GM19025 (cell line): ENCODE measurements at regions not wholly inside any gene's neighbourhood (a gene's known extent, or its start where the extent isn't known, plus 50 kb on each side); places are given as distances from the start of the nearest gene placed in this dataset.
"Not testable (repeated sequence)": the region's sequence is repeated elsewhere in the genome, so short reads cannot be mapped to it uniquely, and the experiment has no call there.

Experiments
- ATAC-seq: cut with Tn5 transposase; IDR thresholded peaks from one replicate; pipeline ENCODE4 v1.9.1; 2021; ENCODE audit warnings: mild to moderate bottlenecking, low read depth, moderate library complexity; ENCODE audit not compliant: unreplicated experiment

DNA sequence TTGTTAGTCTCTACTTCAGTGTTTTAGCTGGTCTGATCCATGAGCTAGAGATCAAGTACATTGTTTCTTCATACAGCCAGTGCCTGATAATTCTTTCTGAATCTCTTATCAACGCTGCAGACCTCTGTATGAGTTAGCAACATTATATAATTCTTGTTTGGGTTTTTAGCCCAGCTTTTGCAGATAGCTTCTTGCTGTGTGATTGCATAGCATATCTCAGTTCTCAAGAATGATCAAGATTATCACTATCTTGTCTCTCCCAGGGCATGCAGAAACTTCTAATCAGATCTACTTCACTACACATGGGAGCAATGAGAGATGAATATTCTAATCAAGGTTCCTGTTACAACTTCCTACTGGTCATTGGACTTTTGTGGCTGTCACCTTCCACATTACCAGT lies 158.3 kb downstream of the FAM174A start:
- no peak for ATAC-seq

DNA sequence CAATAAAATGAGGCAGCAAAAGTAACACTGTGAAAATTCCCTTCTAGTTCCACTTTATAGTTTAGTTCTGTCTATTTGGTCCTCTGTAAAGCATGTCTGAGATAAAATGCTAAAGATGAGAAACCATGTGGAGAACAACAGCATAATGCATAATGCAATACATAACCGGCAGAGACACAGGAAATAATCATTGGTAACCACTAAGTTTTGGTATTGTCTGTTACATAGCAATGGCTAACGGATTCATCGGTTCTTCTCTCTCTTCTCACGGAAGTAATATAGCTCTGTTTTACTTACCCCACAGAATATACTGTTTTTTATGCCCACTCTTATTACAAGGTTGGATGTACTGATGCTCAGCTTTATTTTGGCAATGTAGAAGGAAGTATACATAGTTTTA lies 158.9 kb downstream of the FAM174A start:
- peak; percentile 52 for ATAC-seq

DNA sequence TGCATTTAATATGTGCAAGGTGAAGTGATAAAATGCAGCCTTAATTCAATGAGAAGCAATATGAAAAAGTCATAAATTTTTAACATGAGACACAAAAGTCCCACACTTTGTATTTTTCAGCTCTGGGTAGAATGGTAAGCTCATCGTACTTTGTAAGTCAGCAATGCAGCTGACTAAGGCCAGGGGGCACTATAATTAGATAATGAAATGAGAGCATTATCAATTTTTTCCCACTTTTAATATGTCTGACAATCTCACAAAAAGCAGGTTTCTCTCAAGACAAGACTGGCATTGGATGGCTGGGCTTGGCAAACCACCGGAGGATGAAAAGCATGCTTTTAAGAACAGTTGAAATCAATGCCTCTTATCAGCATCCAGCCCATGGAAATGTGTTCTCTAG lies 162.8 kb downstream of the FAM174A start:
- no peak for ATAC-seq

DNA sequence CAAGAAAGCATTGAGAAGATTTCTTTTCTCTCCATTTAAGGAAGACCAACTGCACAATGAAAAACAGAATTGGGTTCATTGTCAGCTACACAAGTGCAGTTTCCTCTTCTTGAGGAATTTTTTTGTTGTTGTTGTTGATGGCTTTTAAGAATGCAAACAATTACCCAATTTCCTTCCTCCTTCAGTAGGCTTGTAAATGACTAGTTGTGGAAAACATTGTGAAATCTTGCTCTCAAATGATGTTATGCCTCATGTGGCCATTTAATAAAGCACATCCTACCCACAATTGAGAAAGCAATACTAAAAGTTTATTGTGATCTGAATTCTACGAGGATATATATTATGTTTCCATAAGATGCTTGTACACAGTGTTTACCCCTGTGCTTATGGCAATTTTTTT lies 171.6 kb downstream of the FAM174A start:
- no peak for ATAC-seq

DNA sequence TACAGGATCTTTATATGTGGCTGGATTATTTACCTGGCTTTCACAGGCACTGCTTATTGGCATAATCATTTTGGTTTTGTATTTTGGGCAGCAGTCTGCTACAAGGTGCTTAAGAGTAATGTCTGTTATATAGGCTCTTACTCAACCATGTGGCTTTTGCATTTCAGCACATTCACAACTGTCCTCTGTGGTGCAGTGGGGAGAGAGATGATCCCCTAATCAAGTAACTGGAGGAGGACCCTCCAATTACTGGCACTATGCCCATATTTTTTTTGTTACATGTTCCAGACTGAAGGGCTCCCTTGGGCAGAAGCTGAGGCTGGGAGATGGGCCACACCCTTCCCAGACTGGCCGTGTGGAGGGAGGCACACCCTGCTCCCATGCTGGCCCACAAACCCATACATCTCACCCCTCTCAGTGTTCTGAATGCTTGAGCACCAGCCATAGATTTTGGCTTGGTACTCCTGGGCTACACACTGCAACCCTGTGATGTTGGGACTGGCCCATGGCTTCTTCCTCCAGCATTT lies 173.5 kb downstream of the FAM174A start:
- ATAC-seq = no peak

DNA sequence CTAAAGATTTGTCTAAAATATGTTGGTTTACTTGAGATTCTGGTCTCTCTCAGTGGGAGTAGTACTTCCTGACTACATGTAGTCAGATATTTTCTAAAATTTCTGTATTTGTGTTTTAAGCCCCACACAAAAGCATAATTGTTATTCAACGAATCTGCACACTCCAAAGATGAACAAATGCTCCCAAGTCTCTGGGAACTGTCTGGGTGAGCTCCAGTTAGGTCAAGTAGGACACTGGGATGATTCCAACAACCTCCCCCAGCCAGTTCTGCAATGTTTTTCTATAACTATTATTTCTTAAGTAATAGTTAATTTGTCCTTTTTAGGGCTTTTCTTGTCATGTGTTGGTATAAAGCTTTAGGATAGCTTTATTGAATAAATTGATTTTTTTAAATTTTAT lies 174.6 kb downstream of the FAM174A start:
- ATAC-seq = no peak

DNA sequence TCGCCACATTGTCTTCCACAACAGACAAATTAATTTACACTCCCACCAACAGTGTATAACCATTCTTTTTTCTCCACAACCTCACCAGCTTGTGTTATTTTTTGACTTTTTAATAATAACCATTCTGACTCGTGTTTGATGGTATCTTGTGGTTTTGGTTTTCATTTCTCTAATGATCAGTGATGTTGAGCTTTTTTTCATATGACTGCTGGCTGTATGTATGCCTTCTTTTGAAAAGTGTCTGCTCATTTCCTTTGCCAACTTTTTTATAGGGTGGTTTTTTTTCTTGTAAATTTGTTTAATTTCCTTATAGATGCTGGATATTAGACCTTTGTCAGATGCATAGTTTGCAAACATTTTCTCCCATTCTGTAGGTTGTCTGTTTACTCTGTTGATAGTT lies 179.6 kb downstream of the FAM174A start:
- not testable (repeated sequence) for ATAC-seq

DNA sequence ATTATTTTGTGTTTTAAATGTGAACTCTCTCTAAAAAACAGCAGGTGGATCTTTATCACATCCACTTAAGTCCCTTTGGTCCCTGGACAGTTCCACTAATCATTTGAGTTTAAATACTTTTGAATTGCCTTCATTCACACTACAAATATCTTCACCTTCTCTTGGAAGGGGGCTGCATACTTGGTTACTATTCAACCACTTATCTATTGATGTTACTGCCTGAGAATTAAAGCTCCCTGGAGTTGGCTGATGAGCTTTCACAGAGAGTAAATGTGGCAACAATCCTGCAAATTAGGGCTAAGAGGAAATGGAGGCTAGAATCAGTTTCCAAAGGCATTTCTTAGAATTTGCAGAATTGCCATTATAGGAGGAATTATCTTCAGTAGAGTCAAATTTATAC lies 180.4 kb downstream of the ST8SIA4 start:
- no peak for ATAC-seq

DNA sequence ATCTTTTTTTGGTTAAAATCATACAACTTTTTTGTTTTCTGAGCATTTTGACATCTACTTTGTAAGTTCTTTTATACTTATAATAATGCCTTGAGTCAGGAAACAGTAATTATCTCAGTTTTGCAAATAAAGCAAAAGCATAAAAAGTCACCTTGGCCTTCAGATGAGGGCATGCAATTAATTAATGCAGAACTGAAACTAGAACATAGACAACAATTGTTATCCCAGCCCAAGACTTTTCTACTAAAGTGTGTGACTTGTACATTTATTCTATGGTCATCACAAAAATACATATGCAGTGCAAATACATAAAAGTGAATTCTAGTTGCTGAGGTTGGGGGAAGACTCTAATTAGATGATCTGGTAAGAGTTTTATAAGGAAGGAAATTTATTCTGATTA lies 179.9 kb downstream of the ST8SIA4 start:
- ATAC-seq = no peak

DNA sequence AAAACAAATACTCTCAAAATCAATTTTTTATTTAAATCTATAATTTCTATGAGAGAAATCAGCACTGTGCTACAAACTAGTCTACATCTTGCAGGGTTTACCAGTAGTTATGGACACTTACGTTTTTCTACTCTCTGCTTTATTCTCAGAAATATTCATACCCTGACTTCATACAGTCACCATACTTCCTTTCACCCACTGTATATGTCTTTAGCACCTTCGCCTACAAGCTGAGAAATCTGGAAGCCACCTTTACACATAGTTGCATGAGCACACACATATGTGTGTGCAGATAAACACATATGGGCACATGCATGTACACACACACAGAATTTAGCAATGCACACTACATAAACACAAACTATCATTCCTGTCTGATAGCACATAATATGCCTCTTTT lies 177.0 kb downstream of the ST8SIA4 start:
- no peak for ATAC-seq

DNA sequence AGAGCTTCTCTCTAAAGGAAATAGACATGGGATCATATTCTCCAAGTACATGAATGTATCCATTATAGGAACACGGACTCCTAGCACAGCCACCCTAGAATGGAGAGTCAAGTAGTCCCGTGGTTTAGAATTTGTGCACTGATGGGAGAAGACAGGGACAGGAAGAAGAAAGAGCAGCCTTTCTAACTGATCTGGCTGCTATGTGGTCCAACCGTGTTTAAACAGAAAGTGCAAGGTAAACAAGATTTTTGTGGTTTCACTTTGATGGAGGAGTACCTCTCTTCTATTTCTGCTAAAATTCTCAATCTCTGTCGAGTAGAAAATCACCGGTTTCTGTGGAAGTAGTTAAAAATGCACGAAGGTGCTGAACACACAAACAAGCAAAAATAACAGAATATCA lies 171.3 kb downstream of the ST8SIA4 start:
- peak; percentile 100 for ATAC-seq

DNA sequence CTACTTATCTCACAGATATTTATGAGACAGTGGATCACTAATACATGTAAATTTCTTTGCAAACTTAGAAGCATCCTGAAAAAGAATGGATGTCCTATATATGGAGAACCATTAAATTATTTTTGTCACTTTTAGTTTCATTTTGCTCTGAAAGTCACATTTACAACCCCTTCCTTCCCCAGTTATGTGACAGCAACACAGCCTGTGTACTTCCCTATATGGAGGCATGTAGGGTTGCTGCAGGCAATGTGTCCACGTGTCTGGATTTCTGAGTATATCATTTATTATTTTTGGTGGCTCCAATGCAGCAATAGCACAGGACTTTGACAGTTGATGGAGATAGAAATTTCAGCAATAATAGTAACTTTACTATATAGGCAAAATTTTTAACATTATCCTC lies 156.4 kb downstream of the ST8SIA4 start:
- ATAC-seq = peak; percentile 65

DNA sequence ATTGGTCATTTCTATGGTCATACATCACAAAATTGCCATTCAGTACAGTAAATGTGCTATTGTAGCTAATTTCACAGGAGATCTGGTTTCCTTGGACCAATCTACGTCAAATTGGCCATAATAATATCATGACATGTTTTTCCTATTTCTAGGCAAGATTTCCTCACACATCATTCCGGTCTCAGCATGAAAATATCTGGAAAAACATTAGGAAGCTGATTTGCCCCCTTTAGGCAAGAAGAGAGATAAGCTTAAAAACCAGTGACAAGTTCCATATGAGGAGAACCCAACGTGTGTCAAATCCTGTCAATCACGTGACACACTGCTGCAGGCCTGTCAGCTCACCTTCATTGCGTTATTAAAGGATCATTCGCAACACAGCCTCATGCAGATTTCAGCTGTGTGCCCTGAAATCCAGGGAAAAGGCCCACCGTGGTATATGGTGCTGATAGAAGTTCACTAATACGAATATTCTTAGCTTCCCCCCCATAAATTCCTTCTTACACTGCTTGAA lies 153.3 kb downstream of the ST8SIA4 start:
- ATAC-seq = no peak

DNA sequence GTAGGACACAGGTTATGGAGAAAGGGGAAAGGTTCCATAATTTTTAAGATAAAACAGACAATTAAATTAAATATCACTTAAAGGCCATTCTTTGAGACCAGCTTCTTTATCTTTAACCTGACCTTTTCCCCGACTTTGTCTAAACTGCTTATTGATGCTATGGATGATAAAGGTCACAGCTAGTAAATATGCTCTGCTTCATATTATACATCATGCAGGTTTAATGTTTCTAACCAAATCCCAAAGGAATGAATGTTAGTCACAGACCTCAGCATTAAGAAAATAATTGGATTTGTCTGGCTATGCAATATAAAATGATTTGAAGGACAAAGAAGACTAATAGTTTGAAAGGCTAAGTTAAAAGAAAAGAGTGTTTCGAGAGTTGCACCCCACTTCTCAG lies 147.6 kb downstream of the ST8SIA4 start:
- no peak for ATAC-seq
